Glutamatergic neuron (in vitro differentiated cells): ENCODE measurements at regions not wholly inside any gene's neighbourhood (a gene's known extent, or its start where the extent isn't known, plus 50 kb on each side); places are given as distances from the start of the nearest gene placed in this dataset.

Source experiments
- DNase-seq: peaks from one replicate; pipeline ENCODE4 v3.0.0; 2022
- H3K27ac Mint-ChIP-seq: one replicate; pipeline ENCODE4 v1.8.0; 2020; ENCODE audit warnings: mild to moderate bottlenecking, mixed read lengths, inconsistent platforms; ENCODE audit not compliant: unreplicated experiment
- H3K27me3 Mint-ChIP-seq: one replicate; pipeline ENCODE4 v1.8.0; 2020; ENCODE audit warnings: mild to moderate bottlenecking, moderate library complexity, mixed read lengths, inconsistent platforms; ENCODE audit not compliant: unreplicated experiment
- H3K36me3 Mint-ChIP-seq: one replicate; pipeline ENCODE4 v1.8.0; 2020; ENCODE audit warnings: mild to moderate bottlenecking, mixed read lengths, inconsistent platforms; ENCODE audit not compliant: unreplicated experiment
- H3K4me1 Mint-ChIP-seq: one replicate; pipeline ENCODE4 v1.8.0; 2020; ENCODE audit warnings: mild to moderate bottlenecking, low read depth, mixed read lengths, inconsistent platforms; ENCODE audit not compliant: unreplicated experiment
- H3K4me3 Mint-ChIP-seq: one replicate; pipeline ENCODE4 v1.8.0; 2020; ENCODE audit warnings: mild to moderate bottlenecking, mixed read lengths, inconsistent platforms; ENCODE audit not compliant: unreplicated experiment
- H3K9me3 Mint-ChIP-seq: one replicate; pipeline ENCODE4 v1.8.0; 2020; ENCODE audit warnings: mild to moderate bottlenecking, moderate library complexity, mixed read lengths, inconsistent platforms; ENCODE audit not compliant: unreplicated experiment
- TF ChIP-seq, protein P1 (sequence below): fragments of 200-600 bp; sonication (generic); IDR thresholded peaks from one replicate; pipeline ENCODE4 v1.5.0; 2021; ENCODE audit not compliant: partially characterized antibody, unreplicated experiment

DNA sequence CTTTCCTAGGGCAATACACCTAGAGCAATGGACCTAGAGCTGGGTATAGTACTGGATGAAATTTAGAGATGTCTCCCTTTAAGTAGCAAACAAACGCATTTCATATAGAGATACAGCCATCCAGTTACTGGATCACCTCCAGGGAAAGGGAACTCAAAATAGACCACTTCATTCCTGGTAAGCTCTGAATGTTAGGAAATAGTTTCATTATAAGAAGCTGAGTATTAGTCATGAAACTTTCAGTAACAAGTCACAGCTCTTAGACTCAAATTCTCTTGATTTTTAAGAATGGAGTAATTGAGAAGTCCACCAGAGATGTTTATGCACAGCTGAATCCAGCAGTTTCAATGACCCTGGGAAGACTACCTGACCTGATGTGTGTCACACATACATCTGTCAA lies 221.9 kb downstream of the FAM76B start:
- Mint-ChIP-seq H3K4me3 (no peak overlapping the region), H3K9me3 (no peaks in the 10 kb centered on the region), H3K27me3 (peaks cover 2% of the 10 kb centered on the region), H3K4me1 (peaks cover 5% of the 10 kb centered on the region), H3K27ac (no peak overlapping the region), H3K36me3 (peaks cover 13% of the 10 kb centered on the region)
- no peak for DNase-seq
- TF ChIP-seq, protein P1, sequence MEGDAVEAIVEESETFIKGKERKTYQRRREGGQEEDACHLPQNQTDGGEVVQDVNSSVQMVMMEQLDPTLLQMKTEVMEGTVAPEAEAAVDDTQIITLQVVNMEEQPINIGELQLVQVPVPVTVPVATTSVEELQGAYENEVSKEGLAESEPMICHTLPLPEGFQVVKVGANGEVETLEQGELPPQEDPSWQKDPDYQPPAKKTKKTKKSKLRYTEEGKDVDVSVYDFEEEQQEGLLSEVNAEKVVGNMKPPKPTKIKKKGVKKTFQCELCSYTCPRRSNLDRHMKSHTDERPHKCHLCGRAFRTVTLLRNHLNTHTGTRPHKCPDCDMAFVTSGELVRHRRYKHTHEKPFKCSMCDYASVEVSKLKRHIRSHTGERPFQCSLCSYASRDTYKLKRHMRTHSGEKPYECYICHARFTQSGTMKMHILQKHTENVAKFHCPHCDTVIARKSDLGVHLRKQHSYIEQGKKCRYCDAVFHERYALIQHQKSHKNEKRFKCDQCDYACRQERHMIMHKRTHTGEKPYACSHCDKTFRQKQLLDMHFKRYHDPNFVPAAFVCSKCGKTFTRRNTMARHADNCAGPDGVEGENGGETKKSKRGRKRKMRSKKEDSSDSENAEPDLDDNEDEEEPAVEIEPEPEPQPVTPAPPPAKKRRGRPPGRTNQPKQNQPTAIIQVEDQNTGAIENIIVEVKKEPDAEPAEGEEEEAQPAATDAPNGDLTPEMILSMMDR: no peak

DNA sequence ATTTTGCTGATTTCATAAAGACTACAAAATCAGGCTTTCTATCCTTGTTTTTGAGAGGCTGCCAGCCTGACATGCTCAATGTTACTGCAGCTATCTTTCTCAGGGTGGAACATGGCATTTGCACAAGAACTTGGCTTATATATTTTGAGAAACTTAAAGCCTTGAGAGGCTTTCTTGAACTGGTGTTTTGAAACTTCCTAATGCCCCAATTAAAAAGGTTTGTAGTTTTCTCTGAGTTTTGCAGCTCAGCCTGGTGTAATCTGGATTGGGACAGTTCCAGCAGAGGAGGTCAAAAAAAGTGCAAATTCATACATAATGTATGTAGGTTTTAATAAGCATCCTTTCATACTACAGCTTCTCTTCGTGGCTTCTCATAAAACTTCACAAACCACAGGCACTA lies 223.4 kb downstream of the FAM76B start:
- DNase-seq: no peak
- no peaks in the 10 kb centered on the region for H3K9me3 Mint-ChIP-seq
- H3K36me3 Mint-ChIP-seq: peaks cover 13% of the 10 kb centered on the region
- TF ChIP-seq, protein P1: no peak
- H3K27ac Mint-ChIP-seq: no peak overlapping the region
- no peak overlapping the region for H3K4me3 Mint-ChIP-seq
- peaks cover 3% of the 10 kb centered on the region for H3K4me1 Mint-ChIP-seq
- H3K27me3 Mint-ChIP-seq: peaks cover 2% of the 10 kb centered on the region

DNA sequence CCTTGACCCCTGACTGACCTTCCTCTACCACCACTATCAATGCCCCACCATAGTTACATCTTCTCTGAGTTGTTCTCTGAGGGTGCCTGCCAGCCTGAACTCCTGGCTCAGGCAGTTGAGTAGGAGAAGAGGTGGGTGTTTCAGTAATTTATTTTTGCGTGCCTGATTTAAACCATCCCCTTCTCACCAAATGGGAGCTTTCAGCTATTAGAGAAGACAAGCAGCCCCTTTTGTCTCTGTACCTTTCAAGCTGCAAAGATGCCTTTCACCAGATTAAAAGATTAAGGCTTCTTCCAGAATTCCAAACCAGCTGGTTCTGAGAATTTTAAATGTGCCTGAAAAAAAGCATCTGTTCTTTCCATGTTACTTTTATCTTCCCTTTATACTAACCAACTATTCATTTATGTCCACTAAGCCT lies 223.8 kb downstream of the FAM76B start:
- Mint-ChIP-seq H3K9me3 (no peaks in the 10 kb centered on the region), H3K4me3 (no peak overlapping the region), H3K36me3 (peaks cover 13% of the 10 kb centered on the region), H3K27ac (no peak overlapping the region), H3K27me3 (peaks cover 2% of the 10 kb centered on the region), H3K4me1 (peaks cover 2% of the 10 kb centered on the region)
- no peak for DNase-seq
- TF ChIP-seq, protein P1: no peak

DNA sequence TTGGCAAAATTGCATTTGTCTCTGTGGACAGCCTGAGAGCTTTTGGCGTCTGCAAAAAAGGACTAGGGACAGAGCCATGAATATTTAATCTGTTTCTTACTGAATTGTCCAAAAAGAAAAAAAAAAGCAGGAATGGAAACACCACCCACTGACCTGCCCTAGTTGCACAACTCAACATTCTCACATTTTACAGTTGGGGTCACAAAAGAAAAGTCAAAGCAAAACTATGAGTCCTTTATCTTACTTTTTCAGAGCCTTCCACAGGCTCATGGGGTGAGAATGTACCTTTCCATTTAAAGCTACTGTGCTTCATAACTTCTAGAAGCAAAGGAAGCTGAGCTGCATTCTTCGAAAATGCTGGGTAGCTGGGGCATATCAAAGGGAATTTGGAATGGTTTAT lies 225.7 kb downstream of the FAM76B start:
- Mint-ChIP-seq H3K27ac (no peak overlapping the region), H3K9me3 (no peaks in the 10 kb centered on the region), H3K27me3 (no peaks in the 10 kb centered on the region), H3K36me3 (peaks cover 5% of the 10 kb centered on the region), H3K4me1 (peaks cover 2% of the 10 kb centered on the region), H3K4me3 (no peak overlapping the region)
- no peak for DNase-seq
- TF ChIP-seq, protein P1: no peak

DNA sequence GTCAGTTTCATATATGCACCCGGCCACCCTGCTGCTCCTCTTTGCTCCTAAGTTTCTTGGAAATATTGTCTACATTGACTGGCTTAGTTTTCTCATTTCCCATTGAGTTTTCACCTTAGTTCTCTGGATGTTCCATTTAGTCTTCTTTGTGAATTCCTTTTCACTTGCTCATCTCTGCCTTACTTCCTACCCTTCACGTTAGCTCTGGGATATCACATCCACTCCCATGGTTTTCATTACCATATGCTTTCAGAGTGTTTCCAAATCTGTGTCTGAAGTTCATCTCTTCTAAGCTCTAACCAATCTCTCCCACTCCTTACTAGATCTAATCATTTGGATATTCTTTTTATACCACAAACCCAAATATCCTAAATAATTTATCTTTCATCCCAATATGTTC lies 226.4 kb downstream of the FAM76B start:
- peaks cover 2% of the 10 kb centered on the region for H3K4me1 Mint-ChIP-seq
- no peaks in the 10 kb centered on the region for H3K27me3 Mint-ChIP-seq
- no peak overlapping the region for H3K4me3 Mint-ChIP-seq
- no peak for DNase-seq
- H3K27ac Mint-ChIP-seq: no peak overlapping the region
- TF ChIP-seq, protein P1: no peak
- H3K36me3 Mint-ChIP-seq: peaks cover 2% of the 10 kb centered on the region
- no peaks in the 10 kb centered on the region for H3K9me3 Mint-ChIP-seq
